GM18858 (cell line): ENCODE measurements at regions not wholly inside any gene's neighbourhood (a gene's known extent, or its start where the extent isn't known, plus 50 kb on each side); places are given as distances from the start of the nearest gene placed in this dataset.

Experiments used
- ATAC-seq: cut with Tn5 transposase; IDR thresholded peaks from one replicate; pipeline ENCODE4 v1.9.1; 2021; ENCODE audit not compliant: unreplicated experiment

DNA sequence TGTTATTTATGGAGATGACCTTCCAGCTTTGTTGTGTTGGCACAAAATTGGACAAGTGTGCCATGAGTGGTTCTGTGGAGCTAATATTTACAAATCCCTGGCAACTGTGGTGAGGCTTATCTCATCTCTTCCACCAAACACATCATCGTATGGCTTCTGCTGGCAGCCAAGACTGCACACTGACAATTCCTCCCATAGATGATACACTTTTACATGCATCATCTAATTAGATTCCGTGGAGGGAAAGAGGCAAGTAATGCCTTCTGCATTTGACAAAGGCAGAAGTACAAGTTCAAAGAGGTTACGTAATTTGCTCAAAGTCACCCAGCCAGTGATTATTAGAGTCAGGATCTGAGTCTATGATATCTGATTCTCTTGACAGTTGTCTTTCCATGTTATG lies 62.7 kb upstream of the KIRREL3 start:
- ATAC-seq: no peak

- ATAC-seq: no peak
Measured at GRCh38 chr11:127061947-127062346, 61.4 kb upstream of the KIRREL3 start.

GRCh38 chr11:127059750-127060149 lies 59.2 kb upstream of the KIRREL3 start:
- ATAC-seq: no peak

- no peak for ATAC-seq
Measured at GRCh38 chr11:127059286-127059685, 58.7 kb upstream of the KIRREL3 start.

GRCh38 chr11:127058524-127058923 lies 58.0 kb upstream of the KIRREL3 start:
- ATAC-seq: no peak

- no peak for ATAC-seq
Measured at GRCh38 chr11:127057126-127057525, 56.6 kb upstream of the KIRREL3 start.

- ATAC-seq: no peak
Measured at GRCh38 chr11:127056338-127056971, 55.9 kb upstream of the KIRREL3 start.

DNA sequence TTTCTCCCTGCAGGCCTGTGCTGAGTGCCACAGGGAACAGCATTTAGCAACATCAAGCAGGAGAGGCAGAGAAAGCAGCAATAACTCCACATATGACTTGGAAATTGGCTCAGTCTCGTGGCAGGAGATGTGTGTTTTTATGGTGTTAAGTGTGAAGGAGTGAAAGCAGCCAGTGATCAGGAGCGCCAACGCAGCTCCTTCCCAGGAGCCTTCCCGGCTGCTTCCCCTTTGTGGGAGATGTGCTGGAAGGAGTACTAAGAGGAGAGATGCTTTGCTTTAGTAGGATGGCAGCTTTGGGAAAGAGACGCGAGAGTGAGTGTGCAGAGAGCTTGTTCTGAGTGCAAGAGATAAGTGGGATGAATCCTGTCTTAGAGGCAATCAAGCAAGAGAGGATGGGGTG lies 54.7 kb upstream of the KIRREL3 start:
- ATAC-seq: no peak

- no peak for ATAC-seq
Measured at GRCh38 chr11:127054153-127054552, 53.6 kb upstream of the KIRREL3 start.

GRCh38 chr11:127052404-127052803 lies 51.8 kb upstream of the KIRREL3 start:
- no peak for ATAC-seq
